Activated effector memory CD4-positive, alpha-beta T cell treated with anti-CD3 and anti-CD28 coated beads, Interleukin-2, amount 50 U/mL, for 16 hours (primary cell): ENCODE measurements at regions not wholly inside any gene's neighbourhood (a gene's known extent, or its start where the extent isn't known, plus 50 kb on each side); places are given as distances from the start of the nearest gene placed in this dataset.
"Not testable (repeated sequence)": the region's sequence is repeated elsewhere in the genome, so short reads cannot be mapped to it uniquely, and the experiment has no call there.

Experiments used
- DNase-seq: peaks from one replicate; pipeline ENCODE4 v3.0.0-alpha.2; 2020

- DNase-seq, result no peak
These were observed 158.2 kb downstream of the SLC38A4 start for GRCh38 chr12:46667551-46667950.

DNA sequence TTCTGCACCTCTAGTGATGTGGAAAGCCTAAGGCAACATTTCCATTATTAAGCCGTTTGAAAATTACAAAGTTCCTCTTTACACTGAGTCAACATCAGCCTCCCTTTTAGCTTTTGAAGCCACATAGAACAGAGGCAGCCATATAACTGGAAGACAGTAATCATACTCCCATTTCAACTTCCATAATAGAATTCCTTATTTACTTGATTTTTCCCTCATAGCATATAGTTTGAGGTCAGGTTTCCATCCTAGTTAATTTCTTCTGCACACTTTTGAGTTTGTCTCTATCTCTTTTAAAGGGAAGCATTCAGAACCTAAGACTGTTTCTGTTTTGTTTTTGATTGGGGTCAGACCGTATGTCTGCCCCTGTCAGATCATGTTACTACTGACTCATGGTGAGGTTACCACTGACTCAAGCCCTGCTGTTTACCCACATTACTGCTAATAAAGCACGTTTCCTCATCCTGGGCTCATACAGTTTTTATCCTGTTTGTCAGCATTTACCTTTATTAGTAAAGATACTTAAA, 161.0 kb downstream of the SLC38A4 start:
- no peak for DNase-seq

- no peak for DNase-seq
These were observed 162.5 kb downstream of the SLC38A4 start for GRCh38 chr12:46663318-46663717.

GRCh38 chr12:46661110-46661845, 164.5 kb downstream of the SLC38A4 start:
- no peak for DNase-seq

DNA sequence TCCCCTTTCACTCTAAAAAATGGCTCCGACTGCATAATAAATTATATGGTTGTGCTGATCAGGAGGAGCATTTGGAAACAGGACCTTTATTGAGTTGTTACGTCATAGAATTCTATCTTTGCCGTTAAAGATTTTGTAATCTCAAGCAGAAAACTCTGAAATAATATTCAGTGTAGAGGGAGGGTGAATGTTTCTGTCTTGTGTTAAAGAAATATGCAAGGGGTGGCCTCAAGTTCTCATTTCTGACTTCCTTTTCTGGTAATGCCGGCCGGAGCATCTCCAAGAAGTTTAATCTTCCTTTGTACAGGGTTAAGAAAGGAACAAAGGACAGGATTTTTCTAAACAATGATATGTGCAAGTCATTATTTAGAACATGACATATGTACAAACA, 165.1 kb downstream of the SLC38A4 start:
- no peak for DNase-seq

- no peak for DNase-seq
These were observed 165.5 kb downstream of the SLC38A4 start for GRCh38 chr12:46660276-46660675.

GRCh38 chr12:46659824-46660223, 166.0 kb downstream of the SLC38A4 start:
- no peak for DNase-seq

DNA sequence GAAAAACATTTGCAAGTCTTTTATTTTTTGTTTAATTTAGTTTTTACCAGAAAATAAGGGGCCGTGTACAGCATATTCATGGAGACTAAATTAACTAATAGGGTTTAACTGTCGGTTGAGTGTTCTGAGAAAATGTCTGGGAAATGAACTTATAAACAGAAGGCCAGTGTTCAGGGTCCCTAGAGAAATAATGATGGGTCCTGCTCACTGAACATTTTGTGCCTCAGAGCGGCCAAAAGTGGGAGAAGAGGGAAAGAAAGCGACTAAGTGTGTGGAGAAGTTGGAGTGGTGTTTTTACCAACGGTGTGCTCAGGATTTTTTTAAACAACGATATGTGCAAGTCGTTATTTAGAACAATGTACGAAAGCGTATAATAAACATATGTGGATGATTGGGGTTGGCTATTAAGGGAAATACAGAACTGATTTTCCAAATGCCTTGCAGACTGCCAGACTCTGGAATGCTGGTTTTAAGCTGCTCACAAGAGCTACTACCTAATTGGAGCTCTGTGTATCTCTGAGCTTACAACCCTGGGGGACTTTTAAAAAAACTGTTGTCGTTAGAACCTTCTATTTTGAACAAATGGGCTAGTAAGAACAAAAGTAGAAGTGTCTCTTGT, 166.7 kb downstream of the SLC38A4 start:
- DNase-seq, result no peak

DNA sequence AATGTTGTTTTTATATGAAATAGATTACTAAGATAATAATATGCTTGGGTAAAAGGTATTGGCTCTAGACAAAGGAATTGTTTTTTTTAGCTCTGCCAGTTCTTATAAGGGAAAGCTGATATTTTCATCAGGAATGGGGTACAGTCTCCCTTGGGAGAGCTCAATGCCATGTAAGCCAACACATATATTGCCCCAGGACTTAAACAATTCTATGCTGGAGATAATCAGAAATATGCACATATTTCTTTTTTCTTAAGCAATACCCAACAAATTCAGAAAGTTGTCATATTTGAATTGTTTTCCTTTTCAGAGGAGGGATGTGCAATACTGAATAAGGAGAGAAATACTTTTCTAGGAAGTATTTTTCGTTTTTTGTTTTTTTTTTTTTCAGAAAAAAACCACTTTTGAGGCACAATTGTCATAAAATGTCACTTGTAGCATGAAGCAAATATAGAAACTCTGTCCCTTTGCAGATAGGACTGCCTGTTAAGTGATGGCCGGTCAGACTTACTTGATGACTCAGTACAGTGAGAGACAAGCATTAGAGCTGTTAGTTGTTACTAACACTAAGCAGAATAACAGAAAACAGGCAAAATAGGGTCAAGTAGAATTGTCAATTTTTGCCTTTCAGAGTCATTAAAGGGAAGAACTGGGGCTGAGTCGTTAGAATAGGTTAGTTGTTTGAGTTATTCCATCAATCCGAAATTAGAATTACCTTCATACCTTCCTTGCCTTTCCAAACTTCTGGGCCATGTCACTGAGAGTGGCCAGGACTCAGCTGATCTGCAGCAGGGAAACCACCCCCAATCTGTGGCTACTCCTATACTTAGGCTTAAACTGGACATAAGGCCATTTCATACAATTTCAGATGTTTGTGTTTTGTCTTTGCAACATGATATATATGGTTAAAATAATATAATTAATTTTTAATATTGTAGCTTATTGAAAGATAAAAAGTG, 168.1 kb downstream of the SLC38A4 start:
- no peak for DNase-seq

- not testable (repeated sequence) for DNase-seq
These were observed 169.8 kb downstream of the SLC38A4 start for GRCh38 chr12:46655984-46656383.

DNA sequence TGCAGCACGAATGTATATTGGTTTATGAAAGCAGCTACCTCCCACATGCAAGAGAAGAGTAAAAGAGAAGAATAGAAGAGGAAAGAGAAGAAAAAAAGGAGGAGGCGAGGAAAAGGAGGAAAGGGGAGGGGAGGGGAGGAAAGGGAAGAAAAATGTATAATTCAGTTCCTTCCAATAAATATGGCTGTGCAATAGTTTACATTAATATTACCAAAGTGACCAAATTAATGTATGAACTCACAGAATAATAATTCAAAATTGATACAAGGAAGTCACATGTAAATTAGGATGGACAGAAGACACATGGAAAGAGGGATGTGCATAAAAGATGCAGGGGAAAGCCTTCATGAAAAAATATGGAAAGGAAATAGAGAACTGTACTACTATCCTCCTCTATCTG, 172.5 kb downstream of the SLC38A4 start:
- DNase-seq, result no peak

DNA sequence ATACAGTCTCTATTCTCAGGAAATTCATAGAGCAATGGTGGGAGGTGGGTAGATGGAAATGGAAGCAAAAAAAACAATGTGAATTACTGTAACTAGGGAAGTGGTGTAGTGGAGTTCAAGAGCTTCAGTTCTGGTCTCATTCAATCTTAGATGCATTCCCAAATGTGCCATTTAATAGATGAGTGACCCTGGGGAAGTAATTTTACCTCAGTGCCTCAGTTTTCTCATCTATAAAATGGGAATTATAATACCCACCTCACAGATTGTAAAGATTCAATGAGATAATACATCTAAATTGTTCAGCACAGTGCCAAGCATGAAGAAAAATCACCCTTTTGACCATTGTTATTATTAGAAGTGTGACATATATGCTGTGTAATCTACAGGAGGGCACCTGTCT, 173.1 kb downstream of the SLC38A4 start:
- DNase-seq, result no peak

- no peak for DNase-seq
These were observed 175.1 kb downstream of the SLC38A4 start for GRCh38 chr12:46650688-46651087.

GRCh38 chr12:46649433-46649832, 176.4 kb downstream of the SLC38A4 start:
- DNase-seq, result no peak

DNA sequence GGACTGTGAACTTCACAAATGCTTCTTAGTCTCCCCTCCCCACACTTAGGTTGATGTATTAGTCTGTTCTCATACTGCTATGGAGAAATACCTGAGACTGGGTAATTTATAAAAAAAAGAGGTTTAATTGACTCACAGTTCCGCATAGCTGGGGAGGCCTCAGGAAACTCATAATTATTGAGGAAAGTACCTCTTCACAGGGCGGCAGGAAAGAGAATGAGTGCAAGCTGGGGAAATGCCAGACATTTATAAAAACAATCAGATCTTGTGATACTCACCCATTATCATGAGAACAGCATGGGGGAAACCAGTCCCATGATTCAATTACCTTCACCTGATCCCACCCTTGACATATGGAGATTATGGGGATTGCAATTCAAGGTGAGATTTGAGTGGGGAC, 178.8 kb downstream of the SLC38A4 start:
- DNase-seq, result no peak

DNA sequence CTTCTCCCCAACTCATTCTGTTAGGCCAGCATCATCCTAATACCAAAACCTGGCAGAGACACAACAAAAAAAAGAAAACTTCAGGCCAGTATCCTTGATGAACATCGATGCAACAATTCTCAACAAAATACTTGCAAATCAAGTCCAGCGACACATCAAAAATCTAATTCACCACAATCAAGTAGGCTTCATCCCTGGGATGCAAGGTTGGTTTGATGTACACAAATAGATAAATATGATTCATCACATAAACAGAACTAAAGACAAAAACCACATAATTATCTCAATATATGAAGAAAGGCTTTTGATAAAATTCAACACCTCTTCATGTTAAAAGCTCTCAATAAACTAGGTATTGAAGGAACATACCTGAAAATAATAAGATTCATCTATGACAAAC, 184.1 kb downstream of the SLC38A4 start:
- not testable (repeated sequence) for DNase-seq

DNA sequence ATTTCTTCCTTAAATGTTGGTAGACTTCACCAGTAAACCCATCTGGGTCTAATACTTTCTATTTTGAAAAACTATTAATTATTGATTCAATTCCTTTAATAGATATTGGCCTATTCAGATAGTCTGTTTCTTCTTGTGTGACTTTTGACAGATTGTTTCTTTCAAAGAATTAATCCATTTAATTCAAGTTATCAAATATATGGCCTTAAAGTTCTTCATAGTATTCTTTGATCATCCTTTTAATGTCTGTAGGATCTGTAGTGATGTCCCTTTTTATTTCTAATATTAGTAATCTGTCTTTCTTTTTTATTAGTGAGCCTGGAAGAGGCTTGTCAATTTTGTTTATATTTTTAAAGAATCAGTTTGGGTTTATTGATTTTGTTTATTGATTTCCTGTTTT, 190.0 kb downstream of the SLC38A4 start:
- no peak for DNase-seq

DNA sequence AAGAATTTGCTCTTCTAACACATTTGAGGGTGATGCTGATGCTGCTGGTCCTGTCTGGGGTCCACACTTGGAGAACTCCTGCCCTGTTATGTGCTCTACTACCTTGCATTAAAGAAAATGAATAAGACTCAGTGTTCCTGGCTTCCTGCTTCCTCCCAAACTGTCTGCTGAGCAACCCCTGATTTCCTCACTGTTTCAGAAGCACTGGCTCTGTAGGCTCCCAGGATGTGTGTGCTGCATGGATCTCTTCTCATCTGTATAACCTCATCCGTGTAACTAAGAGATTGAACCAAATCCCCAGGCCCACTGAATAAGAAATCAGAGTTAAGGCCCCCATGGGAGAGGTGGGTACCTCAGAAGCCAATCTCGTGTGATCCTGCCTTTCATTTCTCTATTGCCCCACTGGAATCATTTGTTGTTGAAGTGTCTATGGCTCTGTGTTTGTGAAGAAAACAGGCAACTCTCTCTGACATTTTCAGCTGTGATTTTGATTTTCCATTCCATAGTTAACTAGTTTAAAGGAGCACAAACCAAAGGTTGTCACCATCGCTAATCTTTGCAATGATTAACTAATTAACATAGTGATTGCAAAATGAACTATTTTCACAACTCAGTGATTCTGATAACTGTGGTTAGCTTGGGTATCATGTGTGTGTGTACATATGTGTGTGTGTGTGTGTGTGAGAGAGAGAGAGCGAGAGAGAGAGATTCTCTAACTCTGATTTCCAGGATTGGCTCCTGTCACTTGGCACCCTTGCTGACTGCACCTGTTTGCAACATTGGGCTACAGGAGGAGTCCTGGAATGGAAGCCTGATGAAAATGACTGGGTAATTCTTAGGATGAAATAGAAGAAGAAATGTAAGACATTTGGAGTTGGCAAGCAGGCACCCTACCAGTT, 196.2 kb downstream of the SLC38A4 start:
- no peak for DNase-seq

GRCh38 chr12:46628176-46628575, 197.6 kb downstream of the SLC38A4 start:
- DNase-seq, result no peak

DNA sequence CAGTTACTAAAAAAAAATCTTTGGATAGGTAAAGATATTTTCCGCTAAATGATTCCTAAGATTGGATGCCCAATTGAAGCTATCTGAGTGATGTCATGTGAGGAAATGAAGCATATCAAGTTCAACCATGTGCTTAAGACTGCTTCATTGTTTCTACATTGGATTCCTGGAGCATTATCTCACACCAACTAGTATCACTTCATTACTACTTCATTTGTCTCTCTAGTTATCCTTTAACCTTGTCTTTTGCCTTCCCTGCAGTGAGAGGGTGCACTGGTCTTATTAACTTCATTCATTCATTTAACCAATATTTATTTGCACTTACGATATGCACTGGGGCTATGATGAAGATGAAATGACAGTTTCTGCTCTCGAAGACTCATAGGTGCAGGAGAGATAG, 198.1 kb downstream of the SLC38A4 start:
- DNase-seq, result no peak

GRCh38 chr12:46619474-46619873, 206.3 kb downstream of the SLC38A4 start:
- DNase-seq, result not testable (repeated sequence)

DNA sequence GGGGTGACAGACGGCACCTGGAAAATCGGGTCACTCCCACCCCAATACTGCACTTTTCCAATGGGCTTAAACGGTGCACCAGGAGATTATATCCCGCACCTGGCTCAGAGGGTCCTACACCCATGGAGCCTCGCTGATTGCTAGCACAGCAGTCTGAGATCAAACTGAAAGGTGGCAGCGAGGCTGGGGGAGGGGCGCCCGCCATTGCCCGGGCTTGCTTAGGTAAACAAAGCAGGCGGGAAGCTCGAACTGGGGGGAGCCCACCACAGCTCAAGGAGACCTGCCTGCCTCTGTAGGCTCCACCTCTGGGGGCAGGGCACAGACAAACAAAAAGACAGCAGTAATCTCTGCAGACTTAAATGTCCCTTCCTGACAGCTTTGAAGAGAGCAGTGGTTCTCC, 208.1 kb downstream of the SLC38A4 start:
- not testable (repeated sequence) for DNase-seq
